ENCODE measurements at regions not wholly inside any gene's neighbourhood (a gene's known extent, or its start where the extent isn't known, plus 50 kb on each side); places are given as distances from the start of the nearest gene placed in this dataset.

DNA sequence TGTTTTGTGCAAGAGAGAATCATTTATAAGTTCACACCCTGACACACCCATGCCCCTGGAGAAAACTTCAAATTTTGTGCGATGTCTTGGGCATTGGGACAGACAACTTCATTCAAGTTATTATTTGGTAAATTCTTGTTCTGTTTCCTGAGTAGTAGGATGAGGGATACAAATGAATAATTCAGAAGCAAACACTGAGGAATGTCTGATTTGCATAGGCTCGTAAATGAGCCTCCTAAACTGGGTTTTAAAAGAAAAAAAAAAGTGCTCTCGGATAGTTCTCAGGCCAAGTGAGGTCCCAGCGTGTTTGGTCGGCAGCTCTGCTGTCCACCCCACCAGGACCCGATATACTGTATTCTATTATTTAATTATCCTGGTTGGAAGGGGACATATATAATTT lies 134.7 kb upstream of the CPM start:
- Histone ChIP-seq H3K36me3 (ENCODE audit: control insufficient read depth in 2 of 2, insufficient read depth in 2 of 2, low read length in 1 of 2) (no peaks in the 10 kb centered on the region), H3K79me2 (ENCODE audit: control insufficient read depth, insufficient read depth, low read length) (no peaks in the 10 kb centered on the region), H4K20me1 (ENCODE audit: control insufficient read depth, insufficient read depth) (no peaks in the 10 kb centered on the region), H3K27me3 (replicated peaks in 1 of 2; ENCODE audit: control insufficient read depth in 2 of 2, insufficient read depth in 2 of 2, low read length in 1 of 2) (no peaks in the 10 kb centered on the region), H3K4me2 (ENCODE audit: control insufficient read depth, insufficient read depth) (no peak overlapping the region), H3K9ac (ENCODE audit: control insufficient read depth, insufficient read depth, low read length) (no peak overlapping the region), H3K4me3 (no peak overlapping the region), H3K27ac (ENCODE audit: control insufficient read depth, insufficient read depth) (no peak overlapping the region), H3K4me1 (ENCODE audit: control insufficient read depth, insufficient read depth, low read length) (no peaks in the 10 kb centered on the region), H3K9me3 (replicated peaks; ENCODE audit: control insufficient read depth, insufficient read depth, low read length) (no peaks in the 10 kb centered on the region), H2AFZ (ENCODE audit: control insufficient read depth, low read depth, low read length) (no peak overlapping the region)
- ChIA-PET SMC1A (ENCODE audit: uncharacterized antibody, unreplicated experiment) (interaction anchor here (1.3 to 2.8 kb wide), 3 partner anchors 18 to 238 kb away, joined by 3 to 8 read pairs (median 5); no protein-coding TSS in a partner anchor), POLR2A (no interaction called here), CTCF (interaction anchor here (0.5 to 5.5 kb wide), 5 partner anchors 9 to 238 kb away, joined by 3 to 45 read pairs (median 3); no protein-coding TSS in a partner anchor), RAD21 (ENCODE audit: unreplicated experiment) (no interaction called here)
- intact Hi-C loops (cut with micrococcal nuclease; ENCODE audit: unreplicated experiment) (no loop called here), in situ Hi-C loops (cut with MboI) (no loop called here)
- DNase-seq (ENCODE audit: low read depth, low spot score) (no peak), FAIRE-seq (no peak), ATAC-seq (no peak)
- 72% methylated on average over 6 of the region's 6 CpGs for WGBS (ENCODE audit: insufficient coverage, insufficient replicate concordance, low lambda C conversion rate, missing lambda C conversion rate)
- no TSS peak for BruUV-seq (replicated peaks)
- TF ChIP-seq, protein P1, sequence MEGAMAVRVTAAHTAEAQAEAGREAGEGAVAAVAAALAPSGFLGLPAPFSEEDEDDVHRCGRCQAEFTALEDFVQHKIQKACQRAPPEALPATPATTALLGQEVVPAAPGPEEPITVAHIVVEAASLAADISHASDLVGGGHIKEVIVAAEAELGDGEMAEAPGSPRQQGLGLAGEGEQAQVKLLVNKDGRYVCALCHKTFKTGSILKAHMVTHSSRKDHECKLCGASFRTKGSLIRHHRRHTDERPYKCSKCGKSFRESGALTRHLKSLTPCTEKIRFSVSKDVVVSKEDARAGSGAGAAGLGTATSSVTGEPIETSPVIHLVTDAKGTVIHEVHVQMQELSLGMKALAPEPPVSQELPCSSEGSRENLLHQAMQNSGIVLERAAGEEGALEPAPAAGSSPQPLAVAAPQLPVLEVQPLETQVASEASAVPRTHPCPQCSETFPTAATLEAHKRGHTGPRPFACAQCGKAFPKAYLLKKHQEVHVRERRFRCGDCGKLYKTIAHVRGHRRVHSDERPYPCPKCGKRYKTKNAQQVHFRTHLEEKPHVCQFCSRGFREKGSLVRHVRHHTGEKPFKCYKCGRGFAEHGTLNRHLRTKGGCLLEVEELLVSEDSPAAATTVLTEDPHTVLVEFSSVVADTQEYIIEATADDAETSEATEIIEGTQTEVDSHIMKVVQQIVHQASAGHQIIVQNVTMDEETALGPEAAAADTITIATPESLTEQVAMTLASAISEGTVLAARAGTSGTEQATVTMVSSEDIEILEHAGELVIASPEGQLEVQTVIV (IDR thresholded peaks at IDR 0.05; ENCODE audit: borderline replicate concordance, partially characterized antibody), result no peak
- TF ChIP-seq, protein P2, sequence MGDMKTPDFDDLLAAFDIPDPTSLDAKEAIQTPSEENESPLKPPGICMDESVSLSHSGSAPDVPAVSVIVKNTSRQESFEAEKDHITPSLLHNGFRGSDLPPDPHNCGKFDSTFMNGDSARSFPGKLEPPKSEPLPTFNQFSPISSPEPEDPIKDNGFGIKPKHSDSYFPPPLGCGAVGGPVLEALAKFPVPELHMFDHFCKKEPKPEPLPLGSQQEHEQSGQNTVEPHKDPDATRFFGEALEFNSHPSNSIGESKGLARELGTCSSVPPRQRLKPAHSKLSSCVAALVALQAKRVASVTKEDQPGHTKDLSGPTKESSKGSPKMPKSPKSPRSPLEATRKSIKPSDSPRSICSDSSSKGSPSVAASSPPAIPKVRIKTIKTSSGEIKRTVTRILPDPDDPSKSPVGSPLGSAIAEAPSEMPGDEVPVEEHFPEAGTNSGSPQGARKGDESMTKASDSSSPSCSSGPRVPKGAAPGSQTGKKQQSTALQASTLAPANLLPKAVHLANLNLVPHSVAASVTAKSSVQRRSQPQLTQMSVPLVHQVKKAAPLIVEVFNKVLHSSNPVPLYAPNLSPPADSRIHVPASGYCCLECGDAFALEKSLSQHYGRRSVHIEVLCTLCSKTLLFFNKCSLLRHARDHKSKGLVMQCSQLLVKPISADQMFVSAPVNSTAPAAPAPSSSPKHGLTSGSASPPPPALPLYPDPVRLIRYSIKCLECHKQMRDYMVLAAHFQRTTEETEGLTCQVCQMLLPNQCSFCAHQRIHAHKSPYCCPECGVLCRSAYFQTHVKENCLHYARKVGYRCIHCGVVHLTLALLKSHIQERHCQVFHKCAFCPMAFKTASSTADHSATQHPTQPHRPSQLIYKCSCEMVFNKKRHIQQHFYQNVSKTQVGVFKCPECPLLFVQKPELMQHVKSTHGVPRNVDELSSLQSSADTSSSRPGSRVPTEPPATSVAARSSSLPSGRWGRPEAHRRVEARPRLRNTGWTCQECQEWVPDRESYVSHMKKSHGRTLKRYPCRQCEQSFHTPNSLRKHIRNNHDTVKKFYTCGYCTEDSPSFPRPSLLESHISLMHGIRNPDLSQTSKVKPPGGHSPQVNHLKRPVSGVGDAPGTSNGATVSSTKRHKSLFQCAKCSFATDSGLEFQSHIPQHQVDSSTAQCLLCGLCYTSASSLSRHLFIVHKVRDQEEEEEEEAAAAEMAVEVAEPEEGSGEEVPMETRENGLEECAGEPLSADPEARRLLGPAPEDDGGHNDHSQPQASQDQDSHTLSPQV (IDR thresholded peaks at IDR 0.05), result no peak
- no peak for TF ChIP-seq RAD21 (IDR thresholded peaks at IDR 0.05; ENCODE audit: insufficient read depth, low read depth, low read length)
- no peak for TF ChIP-seq EP300 (IDR thresholded peaks at IDR 0.05; ENCODE audit: borderline replicate concordance in 1 of 2, control insufficient read depth in 1 of 2, low read depth in 2 of 2, low read length in 2 of 2)
- no peak for TF ChIP-seq PML (IDR thresholded peaks at IDR 0.05; ENCODE audit: low read length)
- TF ChIP-seq, protein P3, sequence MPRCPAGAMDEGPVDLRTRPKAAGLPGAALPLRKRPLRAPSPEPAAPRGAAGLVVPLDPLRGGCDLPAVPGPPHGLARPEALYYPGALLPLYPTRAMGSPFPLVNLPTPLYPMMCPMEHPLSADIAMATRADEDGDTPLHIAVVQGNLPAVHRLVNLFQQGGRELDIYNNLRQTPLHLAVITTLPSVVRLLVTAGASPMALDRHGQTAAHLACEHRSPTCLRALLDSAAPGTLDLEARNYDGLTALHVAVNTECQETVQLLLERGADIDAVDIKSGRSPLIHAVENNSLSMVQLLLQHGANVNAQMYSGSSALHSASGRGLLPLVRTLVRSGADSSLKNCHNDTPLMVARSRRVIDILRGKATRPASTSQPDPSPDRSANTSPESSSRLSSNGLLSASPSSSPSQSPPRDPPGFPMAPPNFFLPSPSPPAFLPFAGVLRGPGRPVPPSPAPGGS (IDR thresholded peaks at IDR 0.05; ENCODE audit: borderline replicate concordance, insufficient read depth, low read depth, low read length, poor library complexity, severe bottlenecking), result no peak
- TF ChIP-seq, protein P4, sequence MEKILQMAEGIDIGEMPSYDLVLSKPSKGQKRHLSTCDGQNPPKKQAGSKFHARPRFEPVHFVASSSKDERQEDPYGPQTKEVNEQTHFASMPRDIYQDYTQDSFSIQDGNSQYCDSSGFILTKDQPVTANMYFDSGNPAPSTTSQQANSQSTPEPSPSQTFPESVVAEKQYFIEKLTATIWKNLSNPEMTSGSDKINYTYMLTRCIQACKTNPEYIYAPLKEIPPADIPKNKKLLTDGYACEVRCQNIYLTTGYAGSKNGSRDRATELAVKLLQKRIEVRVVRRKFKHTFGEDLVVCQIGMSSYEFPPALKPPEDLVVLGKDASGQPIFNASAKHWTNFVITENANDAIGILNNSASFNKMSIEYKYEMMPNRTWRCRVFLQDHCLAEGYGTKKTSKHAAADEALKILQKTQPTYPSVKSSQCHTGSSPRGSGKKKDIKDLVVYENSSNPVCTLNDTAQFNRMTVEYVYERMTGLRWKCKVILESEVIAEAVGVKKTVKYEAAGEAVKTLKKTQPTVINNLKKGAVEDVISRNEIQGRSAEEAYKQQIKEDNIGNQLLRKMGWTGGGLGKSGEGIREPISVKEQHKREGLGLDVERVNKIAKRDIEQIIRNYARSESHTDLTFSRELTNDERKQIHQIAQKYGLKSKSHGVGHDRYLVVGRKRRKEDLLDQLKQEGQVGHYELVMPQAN (conservative IDR thresholded peaks at IDR 0.05), result no peak
- TF ChIP-seq ZNF274 (IDR thresholded peaks at IDR 0.05; ENCODE audit: insufficient read depth, insufficient read length), result no peak
- TF ChIP-seq, protein P5, sequence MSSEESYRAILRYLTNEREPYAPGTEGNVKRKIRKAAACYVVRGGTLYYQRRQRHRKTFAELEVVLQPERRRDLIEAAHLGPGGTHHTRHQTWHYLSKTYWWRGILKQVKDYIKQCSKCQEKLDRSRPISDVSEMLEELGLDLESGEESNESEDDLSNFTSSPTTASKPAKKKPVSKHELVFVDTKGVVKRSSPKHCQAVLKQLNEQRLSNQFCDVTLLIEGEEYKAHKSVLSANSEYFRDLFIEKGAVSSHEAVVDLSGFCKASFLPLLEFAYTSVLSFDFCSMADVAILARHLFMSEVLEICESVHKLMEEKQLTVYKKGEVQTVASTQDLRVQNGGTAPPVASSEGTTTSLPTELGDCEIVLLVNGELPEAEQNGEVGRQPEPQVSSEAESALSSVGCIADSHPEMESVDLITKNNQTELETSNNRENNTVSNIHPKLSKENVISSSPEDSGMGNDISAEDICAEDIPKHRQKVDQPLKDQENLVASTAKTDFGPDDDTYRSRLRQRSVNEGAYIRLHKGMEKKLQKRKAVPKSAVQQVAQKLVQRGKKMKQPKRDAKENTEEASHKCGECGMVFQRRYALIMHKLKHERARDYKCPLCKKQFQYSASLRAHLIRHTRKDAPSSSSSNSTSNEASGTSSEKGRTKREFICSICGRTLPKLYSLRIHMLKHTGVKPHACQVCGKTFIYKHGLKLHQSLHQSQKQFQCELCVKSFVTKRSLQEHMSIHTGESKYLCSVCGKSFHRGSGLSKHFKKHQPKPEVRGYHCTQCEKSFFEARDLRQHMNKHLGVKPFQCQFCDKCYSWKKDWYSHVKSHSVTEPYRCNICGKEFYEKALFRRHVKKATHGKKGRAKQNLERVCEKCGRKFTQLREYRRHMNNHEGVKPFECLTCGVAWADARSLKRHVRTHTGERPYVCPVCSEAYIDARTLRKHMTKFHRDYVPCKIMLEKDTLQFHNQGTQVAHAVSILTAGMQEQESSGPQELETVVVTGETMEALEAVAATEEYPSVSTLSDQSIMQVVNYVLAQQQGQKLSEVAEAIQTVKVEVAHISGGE (CRISPR knock-in tag; IDR thresholded peaks at IDR 0.05), result no peak
